ENCODE measurements at regions not wholly inside any gene's neighbourhood (a gene's known extent, or its start where the extent isn't known, plus 50 kb on each side); places are given as distances from the start of the nearest gene placed in this dataset.
"Not testable (repeated sequence)": the region's sequence is repeated elsewhere in the genome, so short reads cannot be mapped to it uniquely, and the experiment has no call there.

DNA sequence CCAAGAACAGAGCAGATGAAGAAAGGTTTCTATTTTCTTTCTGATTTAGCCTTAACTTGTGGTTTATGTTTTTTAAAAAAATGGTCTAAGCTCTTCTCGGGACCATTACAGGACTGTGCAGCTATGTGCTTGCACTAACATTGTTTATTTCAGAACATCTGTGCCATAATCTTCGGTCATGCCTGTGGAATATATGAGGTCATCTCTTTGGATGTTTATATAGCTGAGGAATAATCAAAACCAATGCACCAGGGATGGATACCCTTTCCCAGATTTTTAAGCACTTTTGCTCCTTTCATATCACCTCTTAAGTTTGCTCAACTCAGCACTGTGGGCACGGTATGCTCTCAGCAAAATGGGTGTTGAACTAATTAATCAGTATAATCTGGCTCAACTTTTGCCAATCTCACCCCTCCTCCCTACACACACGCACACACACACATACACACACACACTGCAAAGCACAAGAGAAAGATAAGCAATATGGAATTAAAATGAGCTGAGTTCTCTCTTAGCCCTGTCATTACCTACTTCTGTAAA, 268.5 kb upstream of the TMC3 start:
- no peak overlapping the region for H3K27ac Mint-ChIP-seq (ENCODE audit: unreplicated experiment)

DNA sequence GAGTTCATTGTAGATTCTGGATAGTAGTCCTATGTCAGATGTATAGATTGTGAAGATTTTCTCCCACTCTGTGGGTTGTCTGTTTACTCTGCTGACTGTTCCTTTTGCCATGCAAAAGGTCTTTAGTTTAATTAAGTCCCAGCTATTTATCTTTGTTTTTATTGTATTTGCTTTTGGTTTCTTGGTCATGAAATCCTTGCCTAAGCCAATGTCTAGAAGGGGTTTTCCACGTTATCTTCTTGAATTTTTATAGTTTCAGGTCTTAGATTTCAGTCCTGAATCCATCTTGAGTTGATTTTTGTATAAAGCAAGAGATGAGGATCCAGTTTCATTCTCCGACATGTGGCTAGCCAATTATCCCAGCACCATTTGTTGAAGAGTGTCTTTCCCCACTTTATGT, 262.1 kb upstream of the TMC3 start:
- peaks cover 25% of the 10 kb centered on the region for H3K36me3 Mint-ChIP-seq (ENCODE audit: low read depth)
- not testable (repeated sequence) for H3K4me1 Mint-ChIP-seq; H3K9me3 Mint-ChIP-seq; H3K27me3 Mint-ChIP-seq (ENCODE audit: low read depth); H3K4me3 Mint-ChIP-seq; DNase-seq (ENCODE audit: low read depth, low spot score); H3K27ac Mint-ChIP-seq (ENCODE audit: unreplicated experiment)

More for the DNA sequence above, 268.5 kb upstream of the TMC3 start:
- TF ChIP-seq, protein P1, sequence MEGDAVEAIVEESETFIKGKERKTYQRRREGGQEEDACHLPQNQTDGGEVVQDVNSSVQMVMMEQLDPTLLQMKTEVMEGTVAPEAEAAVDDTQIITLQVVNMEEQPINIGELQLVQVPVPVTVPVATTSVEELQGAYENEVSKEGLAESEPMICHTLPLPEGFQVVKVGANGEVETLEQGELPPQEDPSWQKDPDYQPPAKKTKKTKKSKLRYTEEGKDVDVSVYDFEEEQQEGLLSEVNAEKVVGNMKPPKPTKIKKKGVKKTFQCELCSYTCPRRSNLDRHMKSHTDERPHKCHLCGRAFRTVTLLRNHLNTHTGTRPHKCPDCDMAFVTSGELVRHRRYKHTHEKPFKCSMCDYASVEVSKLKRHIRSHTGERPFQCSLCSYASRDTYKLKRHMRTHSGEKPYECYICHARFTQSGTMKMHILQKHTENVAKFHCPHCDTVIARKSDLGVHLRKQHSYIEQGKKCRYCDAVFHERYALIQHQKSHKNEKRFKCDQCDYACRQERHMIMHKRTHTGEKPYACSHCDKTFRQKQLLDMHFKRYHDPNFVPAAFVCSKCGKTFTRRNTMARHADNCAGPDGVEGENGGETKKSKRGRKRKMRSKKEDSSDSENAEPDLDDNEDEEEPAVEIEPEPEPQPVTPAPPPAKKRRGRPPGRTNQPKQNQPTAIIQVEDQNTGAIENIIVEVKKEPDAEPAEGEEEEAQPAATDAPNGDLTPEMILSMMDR (conservative IDR thresholded peaks at IDR 0.05) = no peak
- no peaks in the 10 kb centered on the region for H3K4me1 Mint-ChIP-seq
- peaks cover 3% of the 10 kb centered on the region for H3K9me3 Mint-ChIP-seq
- peaks cover 25% of the 10 kb centered on the region for H3K36me3 Mint-ChIP-seq (ENCODE audit: low read depth)
- no peaks in the 10 kb centered on the region for H3K27me3 Mint-ChIP-seq (ENCODE audit: low read depth)
- no peak overlapping the region for H3K4me3 Mint-ChIP-seq
- no peak for DNase-seq (ENCODE audit: low read depth, low spot score)

DNA sequence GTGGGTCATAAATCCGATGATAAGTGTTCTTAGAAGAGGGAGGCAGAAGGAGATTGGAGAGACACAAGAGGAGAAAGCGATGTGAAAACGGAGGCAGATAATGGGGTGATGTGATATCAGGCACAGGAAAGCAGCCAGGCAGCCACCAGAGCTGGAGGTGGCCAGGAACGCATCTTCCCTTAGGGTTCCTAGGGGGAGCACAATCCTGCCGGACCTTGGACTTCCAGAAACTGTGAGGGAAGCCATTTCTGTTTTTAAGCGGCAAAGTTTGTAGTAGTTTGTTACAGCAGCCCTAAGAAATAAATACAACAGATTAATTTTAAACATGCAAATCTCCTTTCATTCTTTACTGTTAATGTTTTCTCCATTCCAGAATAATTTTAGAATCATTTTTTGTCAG, 259.9 kb upstream of the TMC3 start:
- TF ChIP-seq, protein P1 (conservative IDR thresholded peaks at IDR 0.05) = no peak
- H3K27me3 Mint-ChIP-seq (ENCODE audit: low read depth) = no peaks in the 10 kb centered on the region
- no peaks in the 10 kb centered on the region for H3K4me1 Mint-ChIP-seq
- no peak overlapping the region for H3K27ac Mint-ChIP-seq (ENCODE audit: unreplicated experiment)
- peaks cover 3% of the 10 kb centered on the region for H3K9me3 Mint-ChIP-seq
- DNase-seq (ENCODE audit: low read depth, low spot score) = no peak
- no peak overlapping the region for H3K4me3 Mint-ChIP-seq
- H3K36me3 Mint-ChIP-seq (ENCODE audit: low read depth) = peaks cover 14% of the 10 kb centered on the region

DNA sequence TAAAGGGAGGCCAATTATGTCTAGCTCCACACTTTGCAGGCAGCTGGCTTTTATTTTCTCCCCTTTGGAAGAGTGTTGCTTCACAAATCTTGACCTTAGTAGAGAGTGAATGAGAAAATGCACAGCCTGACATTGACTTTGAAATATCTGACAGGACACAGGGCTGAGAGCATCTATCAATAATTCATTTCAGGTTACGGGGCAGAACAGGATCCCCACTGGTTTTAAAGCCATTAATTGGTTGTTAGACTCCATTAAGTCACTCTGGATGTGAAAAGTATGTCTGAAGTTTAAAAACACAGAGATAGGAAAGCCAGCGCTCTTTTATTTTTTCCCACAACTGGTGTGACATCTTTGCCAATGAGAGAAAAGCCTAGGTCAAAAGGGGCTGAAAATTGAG, 251.9 kb upstream of the TMC3 start:
- TF ChIP-seq, protein P1 (conservative IDR thresholded peaks at IDR 0.05) = no peak
- Mint-ChIP-seq H3K9me3 (peaks cover 9% of the 10 kb centered on the region), H3K4me3 (no peak overlapping the region), H3K27me3 (ENCODE audit: low read depth) (no peaks in the 10 kb centered on the region), H3K36me3 (ENCODE audit: low read depth) (peaks cover 6% of the 10 kb centered on the region), H3K4me1 (no peaks in the 10 kb centered on the region), H3K27ac (ENCODE audit: unreplicated experiment) (no peak overlapping the region)
- no peak for DNase-seq (ENCODE audit: low read depth, low spot score)

DNA sequence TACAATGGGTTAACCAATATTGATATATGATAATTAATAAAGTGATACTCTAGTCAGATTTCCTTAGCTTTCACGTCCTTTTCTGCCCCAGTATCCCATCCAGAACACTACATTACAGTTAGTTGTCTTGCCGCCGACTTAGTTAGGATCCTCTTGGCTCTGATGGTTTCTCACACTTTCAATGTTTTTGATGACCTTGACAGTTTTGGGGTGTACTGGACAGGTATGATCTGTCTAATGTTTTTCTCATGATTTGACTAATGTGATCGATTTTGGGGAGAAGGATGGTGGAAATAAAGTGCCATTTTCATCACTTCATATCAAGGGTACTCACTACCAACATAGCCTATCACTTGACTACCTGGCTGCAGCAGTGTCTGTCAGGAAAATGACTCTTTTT, 245.0 kb upstream of the TMC3 start:
- no peaks in the 10 kb centered on the region for H3K27me3 Mint-ChIP-seq (ENCODE audit: low read depth)
- no peak overlapping the region for H3K4me3 Mint-ChIP-seq
- H3K9me3 Mint-ChIP-seq = peaks cover 5% of the 10 kb centered on the region
- H3K27ac Mint-ChIP-seq (ENCODE audit: unreplicated experiment) = no peak overlapping the region
- TF ChIP-seq, protein P1 (conservative IDR thresholded peaks at IDR 0.05) = no peak
- DNase-seq (ENCODE audit: low read depth, low spot score) = no peak
- H3K4me1 Mint-ChIP-seq = no peaks in the 10 kb centered on the region
- no peaks in the 10 kb centered on the region for H3K36me3 Mint-ChIP-seq (ENCODE audit: low read depth)

DNA sequence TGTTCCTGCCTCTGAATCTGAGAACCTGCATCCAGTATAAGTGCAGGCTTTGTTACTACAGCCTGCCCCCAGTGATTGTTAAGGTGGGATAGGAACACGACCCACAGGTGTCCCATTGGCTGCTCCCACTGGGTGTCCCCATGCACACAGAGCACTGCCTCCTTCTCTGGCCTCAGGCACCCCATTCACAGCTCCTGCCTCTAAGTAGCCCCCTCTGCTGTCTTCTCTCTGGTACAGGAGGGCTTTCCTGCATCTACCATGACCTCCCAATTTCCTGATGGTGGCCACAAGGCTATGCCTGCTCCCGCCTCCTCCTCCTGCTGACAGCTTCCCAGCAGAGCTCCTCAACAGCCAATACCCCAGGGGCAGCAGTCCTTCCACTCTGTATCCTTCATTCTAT, 238.6 kb upstream of the TMC3 start:
- no peak for DNase-seq (ENCODE audit: low read depth, low spot score)
- no peaks in the 10 kb centered on the region for H3K9me3 Mint-ChIP-seq
- no peak overlapping the region for H3K4me3 Mint-ChIP-seq
- TF ChIP-seq, protein P1 (conservative IDR thresholded peaks at IDR 0.05) = no peak
- no peaks in the 10 kb centered on the region for H3K27me3 Mint-ChIP-seq (ENCODE audit: low read depth)
- no peaks in the 10 kb centered on the region for H3K4me1 Mint-ChIP-seq
- no peaks in the 10 kb centered on the region for H3K36me3 Mint-ChIP-seq (ENCODE audit: low read depth)
- H3K27ac Mint-ChIP-seq (ENCODE audit: unreplicated experiment) = no peak overlapping the region

All from neural crest cell (in vitro differentiated cells).